OCI-LY7 (cell line): ENCODE measurements at regions not wholly inside any gene's neighbourhood (a gene's known extent, or its start where the extent isn't known, plus 50 kb on each side); places are given as distances from the start of the nearest gene placed in this dataset.

Experiments
- BruUV-seq: library from RNA; stranded (reverse); fragments of 400-500 nt; replicated peaks from 2 replicates; lab custom pipeline; 2021; lab: Mats Ljungman, UMichigan
- CTCF ChIA-PET: fragments of 300-600 bp; sonication (Branson Sonifier 250); formaldehyde crosslinking; loops from one replicate; lab custom pipeline; 2022; ENCODE audit warnings: antibody characterized with exemption; ENCODE audit not compliant: unreplicated experiment; lab: Charles Lee
- POLR2A ChIA-PET: fragments of 300-600 bp; sonication (Branson Sonifier 250); formaldehyde crosslinking; loops from one replicate; lab custom pipeline; 2022; ENCODE audit warnings: antibody characterized with exemption; lab: Charles Lee
- DNase-seq: peaks from one replicate; pipeline ENCODE4 v3.0.0-alpha.2; 2015; ENCODE audit warnings: low spot score
- H2AFZ ChIP-seq: fragments of 200-600 bp; sonication (generic), shearing (Covaris generic); 2 replicates; pipeline ENCODE4 v1.6.1; 2014; ENCODE audit warnings: mild to moderate bottlenecking, antibody characterized with exemption, low read length, moderate library complexity
- H3K27ac ChIP-seq: fragments of 200-600 bp; sonication (generic); 2 replicates; pipeline ENCODE4 v1.5.1; 2014; ENCODE audit warnings: mixed run types, low read depth, mild to moderate bottlenecking, moderate library complexity, low read length, inconsistent platforms; ENCODE audit not compliant: poor library complexity, severe bottlenecking
- H3K36me3 ChIP-seq: fragments of 200-600 bp; sonication (generic); 2 replicates; pipeline ENCODE4 v1.6.1; 2014; ENCODE audit warnings: mild to moderate bottlenecking, antibody characterized with exemption, low read length, moderate library complexity, mixed read lengths; ENCODE audit not compliant: insufficient read depth
- H3K4me1 ChIP-seq: fragments of 200-600 bp; sonication (generic); 2 replicates; pipeline ENCODE4 v1.5.1; 2014; ENCODE audit warnings: mild to moderate bottlenecking, low read length; ENCODE audit not compliant: insufficient read depth, poor library complexity, severe bottlenecking
- H3K4me2 ChIP-seq: fragments of 200-600 bp; sonication (generic); 2 replicates; pipeline ENCODE4 v1.6.1; 2014; ENCODE audit warnings: mild to moderate bottlenecking, low read length
- H3K4me3 ChIP-seq: fragments of 200-600 bp; sonication (generic); 2 replicates; pipeline ENCODE4 v1.5.1; 2014; ENCODE audit warnings: mild to moderate bottlenecking, low read depth, low read length; ENCODE audit not compliant: poor library complexity, severe bottlenecking
- H3K79me2 ChIP-seq: fragments of 200-600 bp; sonication (generic); 2 replicates; pipeline ENCODE4 v1.6.1; 2016; ENCODE audit warnings: low read depth, mild to moderate bottlenecking, low read length, moderate library complexity, mixed read lengths; ENCODE audit not compliant: insufficient read depth
- H3K9me2 ChIP-seq: fragments of 200-600 bp; sonication (generic); 2 replicates; pipeline ENCODE4 v1.6.1; 2016; ENCODE audit warnings: mild to moderate bottlenecking, low read length, mixed read lengths; ENCODE audit not compliant: insufficient read depth
- H3K9me3 ChIP-seq: fragments of 200-600 bp; sonication (generic); 2 replicates; pipeline ENCODE4 v1.6.1; 2014; ENCODE audit warnings: mild to moderate bottlenecking, mixed run types, low read length, mixed read lengths
- H4K20me1 ChIP-seq: fragments of 200-600 bp; sonication (generic); 2 replicates; pipeline ENCODE4 v1.6.1; 2014; ENCODE audit warnings: mild to moderate bottlenecking, antibody characterized with exemption, low read length, moderate library complexity, mixed read lengths; ENCODE audit not compliant: insufficient read depth
- EZH2phosphoT487 ChIP-seq: fragments of 200-600 bp; sonication (generic); IDR thresholded peaks from 2 replicates; pipeline ENCODE4 v1.6.1; 2018; ENCODE audit warnings: low read depth, borderline replicate concordance, mild to moderate bottlenecking, mixed run types, antibody characterized with exemption, low read length, moderate library complexity, mixed read lengths
- intact Hi-C: fragments of 100-400 bp; cut with micrococcal nuclease; formaldehyde crosslinking; loops from one replicate; pipeline ENCODE4 v1.10.0; 2022; ENCODE audit not compliant: unreplicated experiment
- TF ChIP-seq, protein P1 (sequence below): fragments of 200-600 bp; sonication (generic); conservative IDR thresholded peaks from 2 replicates; pipeline ENCODE4 v1.5.1; 2014; ENCODE audit warnings: mild to moderate bottlenecking, antibody characterized with exemption, low read length, moderate library complexity, mixed read lengths

DNA sequence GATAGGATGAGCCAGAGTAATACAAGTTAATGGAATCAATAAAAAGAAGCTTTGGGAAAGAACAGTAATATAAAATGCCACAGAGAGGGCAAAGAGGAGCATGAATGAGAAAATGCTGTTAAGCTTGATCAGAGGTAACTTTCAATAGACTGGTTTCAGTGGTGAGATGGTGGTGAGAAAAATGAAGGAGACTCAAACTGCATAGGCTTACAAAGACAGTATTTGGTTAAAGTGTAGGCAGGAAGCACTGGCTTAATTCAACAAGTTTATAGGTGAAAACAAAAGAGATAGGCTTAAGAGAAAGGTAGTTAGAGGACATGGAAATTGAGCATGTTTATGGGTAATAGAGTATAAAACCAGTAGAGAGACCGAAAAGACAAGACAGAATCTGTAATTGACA is 298.6 kb upstream of the ADAMTS5 start:
- Histone ChIP-seq H3K36me3 (no peaks in the 10 kb centered on the region), H3K9me3 (peaks cover 11% of the 10 kb centered on the region; the same call in 1 of the 2 replicates), H3K27ac (no peak overlapping the region), H3K4me3 (no peak overlapping the region), H3K9me2 (no peaks in the 10 kb centered on the region), H3K79me2 (no peaks in the 10 kb centered on the region), H2AFZ (no peak overlapping the region), H3K4me2 (no peak overlapping the region), H4K20me1 (no peaks in the 10 kb centered on the region), H3K4me1 (no peaks in the 10 kb centered on the region)
- intact Hi-C loops: no loop called here
- no TSS peak for BruUV-seq
- CTCF ChIA-PET: no interaction called here
- POLR2A ChIA-PET: no interaction called here
- TF ChIP-seq, protein P1, sequence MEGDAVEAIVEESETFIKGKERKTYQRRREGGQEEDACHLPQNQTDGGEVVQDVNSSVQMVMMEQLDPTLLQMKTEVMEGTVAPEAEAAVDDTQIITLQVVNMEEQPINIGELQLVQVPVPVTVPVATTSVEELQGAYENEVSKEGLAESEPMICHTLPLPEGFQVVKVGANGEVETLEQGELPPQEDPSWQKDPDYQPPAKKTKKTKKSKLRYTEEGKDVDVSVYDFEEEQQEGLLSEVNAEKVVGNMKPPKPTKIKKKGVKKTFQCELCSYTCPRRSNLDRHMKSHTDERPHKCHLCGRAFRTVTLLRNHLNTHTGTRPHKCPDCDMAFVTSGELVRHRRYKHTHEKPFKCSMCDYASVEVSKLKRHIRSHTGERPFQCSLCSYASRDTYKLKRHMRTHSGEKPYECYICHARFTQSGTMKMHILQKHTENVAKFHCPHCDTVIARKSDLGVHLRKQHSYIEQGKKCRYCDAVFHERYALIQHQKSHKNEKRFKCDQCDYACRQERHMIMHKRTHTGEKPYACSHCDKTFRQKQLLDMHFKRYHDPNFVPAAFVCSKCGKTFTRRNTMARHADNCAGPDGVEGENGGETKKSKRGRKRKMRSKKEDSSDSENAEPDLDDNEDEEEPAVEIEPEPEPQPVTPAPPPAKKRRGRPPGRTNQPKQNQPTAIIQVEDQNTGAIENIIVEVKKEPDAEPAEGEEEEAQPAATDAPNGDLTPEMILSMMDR: no peak
- DNase-seq: no peak

DNA sequence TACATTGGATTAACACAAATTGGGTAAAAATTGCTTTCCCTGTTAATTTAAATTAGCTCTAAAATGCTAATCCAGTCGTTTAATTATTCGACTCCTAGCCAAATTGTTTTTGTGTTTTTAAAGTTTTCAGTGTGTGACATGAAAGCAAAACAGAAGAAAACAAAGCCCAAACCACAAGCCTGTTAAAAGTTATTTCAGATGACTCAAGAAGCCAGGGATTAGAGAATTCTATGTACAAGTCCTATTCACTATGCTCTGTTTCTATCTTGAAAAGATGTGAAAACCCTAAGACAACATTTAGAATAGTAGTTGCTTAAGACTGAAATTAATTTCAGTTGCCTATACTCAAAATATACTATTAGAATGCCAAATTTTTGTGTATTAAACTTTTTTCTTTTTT is 294.8 kb upstream of the ADAMTS5 start:
- ChIA-PET CTCF (no interaction called here), POLR2A (interaction anchor here (0.6 kb wide), 1 partner anchor 1442 kb away, joined by 3 read pairs; no protein-coding TSS in a partner anchor)
- no peaks in the 10 kb centered on the region for H3K79me2 ChIP-seq
- TF ChIP-seq, protein P1: no peak
- no peak for TF ChIP-seq EZH2phosphoT487
- DNase-seq: no peak
- no peaks in the 10 kb centered on the region for H4K20me1 ChIP-seq
- no TSS peak for BruUV-seq
- H3K4me3 ChIP-seq: no peak overlapping the region
- intact Hi-C loops: no loop called here
- peaks cover 29% of the 10 kb centered on the region; the same call in 1 of the 2 replicates for H3K9me3 ChIP-seq
- no peaks in the 10 kb centered on the region for H3K9me2 ChIP-seq
- no peak overlapping the region for H3K27ac ChIP-seq
- no peak overlapping the region for H2AFZ ChIP-seq
- H3K36me3 ChIP-seq: no peaks in the 10 kb centered on the region
- H3K4me2 ChIP-seq: no peak overlapping the region
- no peaks in the 10 kb centered on the region for H3K4me1 ChIP-seq

DNA sequence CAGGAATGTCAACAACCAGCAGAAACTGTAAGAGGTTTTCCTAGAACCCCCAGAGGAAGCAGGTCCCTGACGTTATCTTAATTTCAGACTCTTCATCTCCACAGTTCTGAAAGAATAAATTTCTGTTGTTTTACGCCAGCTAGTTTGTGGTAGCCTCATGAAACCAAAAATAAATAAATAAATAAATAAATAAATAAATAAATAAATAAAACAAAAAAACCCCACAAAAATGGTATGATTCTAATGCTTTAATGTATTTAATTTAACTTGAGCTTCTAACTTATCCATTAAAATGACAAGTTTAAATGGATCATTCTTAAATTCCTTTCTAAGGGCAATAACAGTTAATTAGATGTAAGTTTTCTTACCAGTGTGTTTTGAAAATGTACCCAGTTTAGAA is 293.8 kb upstream of the ADAMTS5 start:
- Histone ChIP-seq H3K4me2 (no peak overlapping the region), H3K4me3 (no peak overlapping the region), H3K27ac (no peak overlapping the region), H3K79me2 (no peaks in the 10 kb centered on the region), H4K20me1 (no peaks in the 10 kb centered on the region), H3K36me3 (no peaks in the 10 kb centered on the region), H3K9me2 (no peaks in the 10 kb centered on the region), H3K4me1 (no peaks in the 10 kb centered on the region), H3K9me3 (peaks cover 29% of the 10 kb centered on the region; the same call in 1 of the 2 replicates), H2AFZ (no peak overlapping the region)
- BruUV-seq: no TSS peak
- ChIA-PET CTCF (no interaction called here), POLR2A (interaction anchor here (1.1 kb wide), 1 partner anchor 9 kb away, joined by 3 read pairs; no protein-coding TSS in a partner anchor)
- intact Hi-C loops: no loop called here
- TF ChIP-seq, protein P1: no peak
- TF ChIP-seq EZH2phosphoT487: no peak
- DNase-seq: no peak
